ENCODE measurements at regions not wholly inside any gene's neighbourhood (a gene's known extent, or its start where the extent isn't known, plus 50 kb on each side); places are given as distances from the start of the nearest gene placed in this dataset.

DNA sequence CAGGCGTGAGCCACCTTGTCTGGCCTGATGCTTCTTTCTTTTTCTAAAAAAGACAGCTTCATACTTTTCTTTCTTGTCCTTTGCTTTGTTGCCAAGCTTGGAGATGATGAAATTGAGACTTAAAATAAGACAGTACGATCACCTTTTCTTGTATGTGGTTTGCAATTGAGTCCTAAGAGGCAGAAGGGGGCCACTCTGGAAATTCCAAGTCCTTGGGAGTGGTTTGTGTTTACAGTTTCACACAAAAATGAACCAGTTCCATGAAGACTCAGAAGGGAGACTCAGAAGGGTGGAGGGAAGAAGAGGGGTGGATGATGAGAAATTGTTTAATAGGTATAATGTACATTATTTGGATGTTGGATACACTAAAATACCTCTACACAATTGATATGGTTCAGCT is 70.7 kb upstream of the TNS3 start:
- no peaks in the 10 kb centered on the region for H3K36me3 ChIP-seq (replicated peaks in 1 of 2; ENCODE audit: control insufficient read depth in 1 of 2, insufficient read depth in 2 of 2, low read length in 2 of 2)
- POLR2A ChIA-PET: no interaction called here
- no peak overlapping the region for H3K4me3 ChIP-seq (replicated peaks in 1 of 3; ENCODE audit: insufficient read depth in 1 of 3, low read depth in 2 of 3, low read length in 3 of 3)
- FAIRE-seq (no peak), ATAC-seq (no peak), DNase-seq (ENCODE audit: low spot score) (no peak)
- TF ChIP-seq PHF8 (CRISPR knock-in tag; IDR thresholded peaks at IDR 0.05) (no peak), NBN (conservative IDR thresholded peaks at IDR 0.05) (no peak), ELF3 (CRISPR knock-in tag; IDR thresholded peaks at IDR 0.05) (no peak), ZHX2 (IDR thresholded peaks at IDR 0.05; ENCODE audit: low read depth) (no peak), ZHX2 (CRISPR knock-in tag; IDR thresholded peaks at IDR 0.05; ENCODE audit: borderline replicate concordance) (no peak), ZNF639 (CRISPR knock-in tag; conservative IDR thresholded peaks at IDR 0.05) (no peak), GTF3A (CRISPR knock-in tag; conservative IDR thresholded peaks at IDR 0.05) (no peak), YEATS2 (CRISPR knock-in tag; IDR thresholded peaks at IDR 0.05; ENCODE audit: borderline replicate concordance) (no peak), POLR2G (IDR thresholded peaks at IDR 0.05; ENCODE audit: low read depth, low read length) (no peak), ZNF382 (CRISPR knock-in tag; IDR thresholded peaks at IDR 0.05; ENCODE audit: borderline replicate concordance) (no peak), ZEB1 (IDR thresholded peaks at IDR 0.05; ENCODE audit: insufficient replicate concordance, low read depth) (no peak), ZNF367 (CRISPR knock-in tag; IDR thresholded peaks at IDR 0.05; ENCODE audit: borderline replicate concordance) (no peak), HCFC1 (IDR thresholded peaks at IDR 0.05; ENCODE audit: low read depth, low read length) (no peak)
- peaks cover 15% of the 10 kb centered on the region for H3K4me1 ChIP-seq (ENCODE audit: insufficient read depth, low read length)
- no peaks in the 10 kb centered on the region for H3K9me3 ChIP-seq (ENCODE audit: low read length)
- H3K4me2 ChIP-seq (ENCODE audit: low read depth, low read length): no peak overlapping the region
- no peak overlapping the region for H3K9ac ChIP-seq (ENCODE audit: insufficient read depth, low read depth, low read length)
- BruUV-seq (replicated peaks): no TSS peak
- 92% methylated on average over 2 of the region's 2 CpGs for WGBS (ENCODE audit: low lambda C conversion rate)
- CTCF ChIA-PET (ENCODE audit: low intra/inter-chr PET ratio, low total read pairs): no interaction called here
- intact Hi-C loops (cut with micrococcal nuclease; ENCODE audit: unreplicated experiment): no loop called here
- H3K27ac ChIP-seq (ENCODE audit: extremely low read length, insufficient read depth, low read length): no peak overlapping the region
- H4K20me1 ChIP-seq (ENCODE audit: insufficient read depth, low read length): no peaks in the 10 kb centered on the region
- no peaks in the 10 kb centered on the region for H3K79me2 ChIP-seq (ENCODE audit: insufficient read depth, low read length)
- H3K27me3 ChIP-seq (ENCODE audit: control insufficient read depth in 1 of 2, insufficient read depth in 2 of 2, low read length in 2 of 2): no peaks in the 10 kb centered on the region
- in situ Hi-C loops (cut with HindIII; ENCODE audit: extremely low pct_ligation_motif_present, low pct_unique_long_range_greater_than_20kb): no loop called here
- no peak overlapping the region for H2AFZ ChIP-seq (ENCODE audit: low read length)

All from HepG2 (cell line).